ENCODE measurements at regions not wholly inside any gene's neighbourhood (a gene's known extent, or its start where the extent isn't known, plus 50 kb on each side); places are given as distances from the start of the nearest gene placed in this dataset.
A peak's percentile ranks its signal among the peaks of the same experiment; 100 is the strongest.

GRCh38 chr1:195218428-195219212 is 1389.6 kb downstream of the KCNT2 start:
- no peak overlapping the region for H3K4me3 ChIP-seq (replicated peaks; ENCODE audit: low read depth, low read length)
- no peak for DNase-seq (ENCODE audit: low read depth)
- TF ChIP-seq CTCF (IDR thresholded peaks at IDR 0.05; ENCODE audit: low read length, missing control alignments) = no peak

GRCh38 chr1:195202241-195202640 is 1406.0 kb downstream of the KCNT2 start:
- no peak for TF ChIP-seq CTCF (IDR thresholded peaks at IDR 0.05; ENCODE audit: low read length, missing control alignments)
- DNase-seq (ENCODE audit: low read depth) = peak; percentile 17
- no peak overlapping the region for H3K4me3 ChIP-seq (replicated peaks; ENCODE audit: low read depth, low read length)

GRCh38 chr1:195200772-195201171 is 1407.5 kb downstream of the KCNT2 start:
- no peak for TF ChIP-seq CTCF (IDR thresholded peaks at IDR 0.05; ENCODE audit: low read length, missing control alignments)
- H3K4me3 ChIP-seq (replicated peaks; ENCODE audit: low read depth, low read length) = no peak overlapping the region
- no peak for DNase-seq (ENCODE audit: low read depth)

GRCh38 chr1:195197116-195197515 is 1411.1 kb downstream of the KCNT2 start:
- TF ChIP-seq CTCF (IDR thresholded peaks at IDR 0.05; ENCODE audit: low read length, missing control alignments) = no peak
- H3K4me3 ChIP-seq (replicated peaks; ENCODE audit: low read depth, low read length) = no peak overlapping the region
- DNase-seq (ENCODE audit: low read depth) = no peak

- no peak for TF ChIP-seq CTCF (IDR thresholded peaks at IDR 0.05; ENCODE audit: low read length, missing control alignments)
- DNase-seq (ENCODE audit: low read depth) = no peak
- H3K4me3 ChIP-seq (replicated peaks; ENCODE audit: low read depth, low read length) = no peak overlapping the region
These were observed 1412.7 kb downstream of the KCNT2 start for GRCh38 chr1:195195423-195196057.

- DNase-seq (ENCODE audit: low read depth) = no peak
- TF ChIP-seq CTCF (IDR thresholded peaks at IDR 0.05; ENCODE audit: low read length, missing control alignments) = no peak
- H3K4me3 ChIP-seq (replicated peaks; ENCODE audit: low read depth, low read length) = no peak overlapping the region
These were observed 1415.1 kb downstream of the KCNT2 start for GRCh38 chr1:195193134-195193533.
